K562 (cell line): ENCODE measurements at regions not wholly inside any gene's neighbourhood (a gene's known extent, or its start where the extent isn't known, plus 50 kb on each side); places are given as distances from the start of the nearest gene placed in this dataset.

Source experiments
- ATAC-seq: fragments of 200-7000 bp; cut with Tn5 transposase; 3 replicates; pipeline ENCODE4 v1.9.1; 2020; ENCODE audit warnings: moderate library complexity
- BruUV-seq: library from RNA; stranded (reverse); fragments of 400-500 nt; replicated peaks from 2 replicates; lab custom pipeline; 2021; lab: Mats Ljungman, UMichigan
- CTCF ChIA-PET: fragments of 300-600 bp; formaldehyde crosslinking; extraction: SDS; loops from one replicate; lab custom pipeline; 2021; ENCODE audit warnings: low intra/inter-chr PET ratio; lab: Yijun Ruan, JAX
- POLR2A ChIA-PET: fragments of 300-600, 350-650 bp; sonication (Branson Sonifier 250); formaldehyde crosslinking; extraction: SDS; loops from one replicate; lab custom pipeline; 2021; ENCODE audit warnings: antibody characterized with exemption, inconsistent platforms; lab: Yijun Ruan, JAX
- DNase-seq, 4 experiments: peaks; one replicate each; pipeline versions ENCODE4 v3.0.0 to v3.0.0-alpha.2; 2011 to 2018; ENCODE audit warnings: low spot score in 3 of 4, mixed read lengths in 3 of 4; ENCODE audit errors: extremely low read depth in 1 of 4
- FAIRE-seq: peaks from 2 replicates; lab custom pipeline; 2011; peaks lifted over from hg19 to GRCh38; lab: Jason Lieb, UNC
- H2AFZ ChIP-seq: 2 replicates; pipeline ENCODE4 v1.6.0; 2011; ENCODE audit warnings: low read depth, low read length, control low read depth, inconsistent platforms
- H3K27ac ChIP-seq: fragments of 200-600 bp; 3 replicates; pipeline ENCODE4 v1.8.0; 2011; ENCODE audit warnings: low read depth, mild to moderate bottlenecking, control low read depth, inconsistent platforms, low read length, moderate library complexity, mixed read lengths; ENCODE audit errors: extremely low read depth
- H3K27me3 ChIP-seq, 2 experiments: fragments of 300-600 bp in 1 of 2; 2 replicates in 1 of 2; 3 replicates in 1 of 2; pipeline versions ENCODE4 v1.6.0 to v1.8.0; 2011; ENCODE audit warnings: inconsistent platforms in 2 of 2, low read length in 2 of 2, mild to moderate bottlenecking in 1 of 2, mixed read lengths in 1 of 2, moderate library complexity in 1 of 2; ENCODE audit not compliant: control insufficient read depth in 2 of 2, insufficient read depth in 2 of 2
- H3K36me3 ChIP-seq: fragments of 300-600 bp; 3 replicates; pipeline ENCODE4 v1.8.0; 2011; ENCODE audit warnings: mild to moderate bottlenecking, low read length, inconsistent platforms; ENCODE audit not compliant: control insufficient read depth, insufficient read depth
- H3K4me1 ChIP-seq, 2 experiments: fragments of 200-600 bp in 1 of 2; replicated peaks in 1 of 2; 2 replicates in 1 of 2; 3 replicates in 1 of 2; pipeline versions ENCODE4 v1.5.1 to v1.8.0; 2011; ENCODE audit warnings: inconsistent platforms in 2 of 2, low read length in 2 of 2, mild to moderate bottlenecking in 1 of 2, mixed read lengths in 1 of 2, moderate library complexity in 1 of 2; ENCODE audit not compliant: control insufficient read depth in 2 of 2, insufficient read depth in 2 of 2
- H3K4me2 ChIP-seq: 2 replicates; pipeline ENCODE4 v1.6.1; 2011; ENCODE audit warnings: low read length, control low read depth, inconsistent platforms, mixed read lengths; ENCODE audit not compliant: insufficient read depth
- H3K4me3 ChIP-seq: fragments of 200-600 bp; sonication (generic), shearing (Covaris generic); 2 replicates; pipeline ENCODE4 v1.5.1; 2016; ENCODE audit warnings: control low read depth, inconsistent platforms
- H3K79me2 ChIP-seq: fragments of 200-600 bp; 3 replicates; pipeline ENCODE4 v1.8.0; 2011; ENCODE audit warnings: low read length, inconsistent platforms; ENCODE audit not compliant: control insufficient read depth, insufficient read depth
- H3K9ac ChIP-seq, 2 experiments: 2 replicates each; pipeline versions ENCODE4 v1.6.0 to v1.6.1; 2011; ENCODE audit warnings: low read depth in 2 of 2, low read length in 2 of 2, control low read depth in 1 of 2, inconsistent platforms in 1 of 2, mild to moderate bottlenecking in 1 of 2, mixed read lengths in 1 of 2; ENCODE audit not compliant: insufficient read depth in 1 of 2
- H3K9me1 ChIP-seq: one replicate; pipeline ENCODE4 v1.6.0; 2011; ENCODE audit warnings: inconsistent platforms, mild to moderate bottlenecking, low read length, moderate library complexity; ENCODE audit not compliant: control insufficient read depth, insufficient read depth
- H3K9me3 ChIP-seq: replicated peaks from 2 replicates; pipeline ENCODE4 v1.5.1; 2011; ENCODE audit warnings: low read depth, low read length, inconsistent platforms; ENCODE audit not compliant: control insufficient read depth, insufficient read depth
- H4K20me1 ChIP-seq: replicated peaks from 2 replicates; pipeline ENCODE4 v1.6.1; 2011; ENCODE audit warnings: low read length, inconsistent platforms, mixed read lengths; ENCODE audit not compliant: control insufficient read depth, insufficient read depth
- BACH1 ChIP-seq: fragments of 200-800 bp; sonication (Bioruptor generic); IDR thresholded peaks from 2 replicates; pipeline ENCODE4 v1.6.1; 2016; ENCODE audit warnings: missing genetic modification characterization, missing compliant biosample characterization
- CXXC5 ChIP-seq: fragments of 250-450 bp; sonication (Bioruptor Pico); IDR thresholded peaks from 2 replicates; pipeline ENCODE4 v1.8.0; 2022; ENCODE audit warnings: inconsistent platforms, mild to moderate bottlenecking, moderate library complexity
- ERF ChIP-seq: fragments of 450-650 bp; formaldehyde crosslinking; IDR thresholded peaks from 2 replicates; pipeline ENCODE4 v1.4.0; 2020; ENCODE audit warnings: mild to moderate bottlenecking, mixed read lengths
- HCFC1 ChIP-seq: IDR thresholded peaks from 2 replicates; pipeline ENCODE4 v1.6.1; 2012; ENCODE audit warnings: low read depth, low read length, improper control_type of control experiment
- HOXB6 ChIP-seq: fragments of 250-450 bp; sonication (Bioruptor Pico); IDR thresholded peaks from 2 replicates; pipeline ENCODE4 v1.5.1; 2022; ENCODE audit warnings: mild to moderate bottlenecking, borderline replicate concordance
- JUNB ChIP-seq: fragments of 450-650 bp; formaldehyde crosslinking; conservative IDR thresholded peaks from 2 replicates; pipeline ENCODE4 v1.4.0; 2020; ENCODE audit warnings: mild to moderate bottlenecking
- PHF20 ChIP-seq: fragments of 450-650 bp; IDR thresholded peaks from 2 replicates; pipeline ENCODE4 v1.6.1; 2018; ENCODE audit not compliant: partially characterized antibody
- PTBP1 ChIP-seq: fragments of 200-400 bp; formaldehyde crosslinking; IDR thresholded peaks from 2 replicates; pipeline ENCODE4 v1.6.1; 2017; ENCODE audit warnings: low read depth, low read length
- PTTG1 ChIP-seq: fragments of 450-650 bp; IDR thresholded peaks from 2 replicates; pipeline ENCODE4 v1.6.1; 2016; ENCODE audit warnings: low read depth, mild to moderate bottlenecking, missing genetic modification characterization, missing compliant biosample characterization
- SIRT6 ChIP-seq: IDR thresholded peaks from one replicate; pipeline ENCODE4 v1.6.1; 2012; ENCODE audit warnings: low read depth, mild to moderate bottlenecking, control low read depth, inconsistent platforms, low read length, moderate library complexity
- SUPT5H ChIP-seq: fragments of 450-650 bp; IDR thresholded peaks from 2 replicates; pipeline ENCODE4 v1.6.1; 2016
- ZNF609 ChIP-seq: sonication (generic); formaldehyde crosslinking; IDR thresholded peaks from 2 replicates; pipeline ENCODE4 v1.8.1; 2023; ENCODE audit warnings: missing genetic modification reagents, mild to moderate bottlenecking, borderline replicate concordance
- WGBS: fragments of 100-300 bp; shearing (Covaris generic); methylation state at CpG from one replicate; pipeline ENCODE4 v1.1.6; 2016; ENCODE audit warnings: low coverage, mixed read lengths; ENCODE audit not compliant: insufficient coverage; ENCODE audit errors: missing lambda C conversion rate; 5-methylcytosine and 5-hydroxymethylcytosine counted together
- in situ Hi-C: fragments of 300-500 bp; cut with MboI; formaldehyde crosslinking; loops from 4 replicates; pipeline ENCODE4 v1.15.0; 2018; ENCODE audit warnings: inconsistent platforms, mixed read lengths
- intact Hi-C: fragments of 100-400 bp; cut with micrococcal nuclease; formaldehyde crosslinking; loops from 2 replicates; pipeline ENCODE4 v1.14.2; 2022

- TF ChIP-seq CXXC5 (CRISPR knock-in tag) (no peak), PHF20 (no peak)
- TF ChIP-seq, all 486 proteins: peak for 0
These were observed 839.2 kb downstream of the TBC1D22A start (continued) for GRCh38 chr22:47601666-47602065.

DNA sequence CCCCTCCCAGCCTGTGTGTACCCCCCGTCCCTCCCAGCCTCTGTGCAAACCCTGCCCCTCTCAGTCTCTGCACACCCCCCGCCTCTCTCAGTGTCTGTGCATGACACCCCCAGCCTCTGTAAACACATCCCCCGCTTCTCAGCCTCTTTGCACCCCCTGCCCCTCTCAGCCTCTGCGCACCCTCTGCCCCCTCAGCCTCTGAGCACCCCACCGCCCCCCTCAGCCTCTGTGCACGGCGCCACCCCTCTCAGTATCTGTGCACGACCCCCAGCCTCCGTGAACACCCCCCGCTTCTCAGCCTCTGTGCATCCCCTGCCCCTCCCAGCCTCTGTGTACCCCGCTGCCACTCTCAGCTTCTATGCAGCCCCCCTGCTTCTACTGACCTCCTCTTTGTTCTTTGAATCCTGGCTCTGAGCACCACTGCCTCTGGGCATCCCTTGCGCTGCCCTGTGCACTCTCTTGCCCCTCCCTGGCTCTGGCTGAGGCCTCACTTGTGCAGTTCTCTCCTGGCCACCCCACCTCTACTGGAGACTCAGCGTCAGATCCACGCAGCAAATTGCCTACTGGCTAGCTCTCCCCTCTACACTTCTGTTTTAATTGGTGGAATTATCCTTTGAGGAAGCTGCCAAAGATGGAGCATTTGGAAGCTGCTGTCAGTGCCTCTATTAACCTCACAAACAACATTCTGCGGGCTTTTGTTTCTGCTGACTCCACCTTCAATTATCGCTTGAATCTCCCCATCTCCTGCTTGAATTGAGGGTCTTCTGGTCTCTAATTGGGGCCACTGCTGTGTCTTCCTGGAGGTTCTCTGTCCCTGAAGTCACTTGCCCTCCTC, 838.6 kb downstream of the TBC1D22A start:
- ATAC-seq (no peak), DNase-seq (no peak), FAIRE-seq (no peak)
- intact Hi-C loops (no loop called here), in situ Hi-C loops (no loop called here)
- H3K27me3 ChIP-seq, result peaks cover 0 to 15% of the 10 kb centered on the region in 2 experiments; a peak in 1 of 5 replicates
- CTCF ChIA-PET, result no interaction called here
- 0% methylated on average over 5 of the region's 16 CpGs for WGBS
- H3K4me3 ChIP-seq, result no peak overlapping the region
- POLR2A ChIA-PET, result interaction anchor here (0.6 kb wide), 1 partner anchor 89 kb away, joined by 3 read pairs; no protein-coding TSS in a partner anchor
- H3K79me2 ChIP-seq, result no peaks in the 10 kb centered on the region
- no peak overlapping the region for H3K27ac ChIP-seq
- no peak overlapping the region for H3K4me2 ChIP-seq
- no peaks in the 10 kb centered on the region for H3K36me3 ChIP-seq
- H3K9me1 ChIP-seq, result no peaks in the 10 kb centered on the region
- H2AFZ ChIP-seq, result no peak overlapping the region
- BruUV-seq, result no TSS peak
- no peak overlapping the region for H3K9ac ChIP-seq
- no peak for TF ChIP-seq BACH1 (tag)
- TF ChIP-seq ERF (CRISPR knock-in tag), result no peak
- no peak for TF ChIP-seq HOXB6 (CRISPR knock-in tag)
- no peak for TF ChIP-seq HCFC1
- TF ChIP-seq PTBP1, result no peak
- TF ChIP-seq ZNF609 (CRISPR knock-in tag), result no peak
- TF ChIP-seq SUPT5H, result no peak
- TF ChIP-seq JUNB (CRISPR knock-in tag), result no peak
- TF ChIP-seq PTTG1 (tag), result no peak
- no peak for TF ChIP-seq SIRT6
- H3K9me3 ChIP-seq, result no peaks in the 10 kb centered on the region
- H3K4me1 ChIP-seq, result no peaks in the 10 kb centered on the region
- 0 out of 2 replicates have a peak, but pooled peaks cover 3% of the 10 kb centered on the region for H4K20me1 ChIP-seq
